H9 (cell line): ENCODE measurements at regions not wholly inside any gene's neighbourhood (a gene's known extent, or its start where the extent isn't known, plus 50 kb on each side); places are given as distances from the start of the nearest gene placed in this dataset.

Experiments used
- DNase-seq: peaks from one replicate; pipeline ENCODE4 v3.0.0-alpha.2; 2017
- H2AFZ ChIP-seq: one replicate; pipeline ENCODE4 v1.6.1; 2013; ENCODE audit warnings: mild to moderate bottlenecking, low read length, control low read depth, moderate library complexity
- H2AK5ac ChIP-seq: 2 replicates; pipeline ENCODE4 v1.6.1; 2013; ENCODE audit warnings: low read length, control low read depth, mixed read lengths; ENCODE audit not compliant: insufficient read length
- H2BK120ac ChIP-seq: one replicate; pipeline ENCODE4 v1.6.1; 2013; ENCODE audit warnings: low read depth, mild to moderate bottlenecking, low read length, control low read depth, inconsistent platforms; ENCODE audit not compliant: poor library complexity, severe bottlenecking
- H2BK12ac ChIP-seq: 2 replicates; pipeline ENCODE4 v1.6.1; 2013; ENCODE audit warnings: low read length, control low read depth, mixed read lengths, low read depth; ENCODE audit not compliant: insufficient read length
- H2BK15ac ChIP-seq: 2 replicates; pipeline ENCODE4 v1.6.1; 2013; ENCODE audit warnings: low read depth, low read length, control low read depth
- H2BK20ac ChIP-seq: one replicate; pipeline ENCODE4 v1.6.1; 2013; ENCODE audit warnings: low read depth, mild to moderate bottlenecking, low read length, control low read depth, inconsistent platforms; ENCODE audit not compliant: poor library complexity, severe bottlenecking
- H2BK5ac ChIP-seq: 2 replicates; pipeline ENCODE4 v1.6.1; 2013; ENCODE audit warnings: low read length, control low read depth, mixed read lengths; ENCODE audit not compliant: insufficient read length
- H3K14ac ChIP-seq: 2 replicates; pipeline ENCODE4 v1.6.1; 2013; ENCODE audit warnings: low read length, control low read depth; ENCODE audit not compliant: insufficient read depth
- H3K18ac ChIP-seq: 2 replicates; pipeline ENCODE4 v1.6.1; 2013; ENCODE audit warnings: low read depth, mild to moderate bottlenecking, mixed read lengths, low read length, control low read depth; ENCODE audit not compliant: insufficient read length
- H3K23ac ChIP-seq: 2 replicates; pipeline ENCODE4 v1.6.1; 2013; ENCODE audit warnings: low read length, control low read depth, mixed read lengths, low read depth; ENCODE audit not compliant: insufficient read length
- H3K23me2 ChIP-seq: 2 replicates; pipeline ENCODE4 v1.6.1; 2013; ENCODE audit warnings: low read depth, mild to moderate bottlenecking, mixed read lengths, low read length, control low read depth; ENCODE audit not compliant: insufficient read length, poor library complexity, severe bottlenecking
- H3K27ac ChIP-seq: 2 replicates; pipeline ENCODE4 v1.5.1; 2013; ENCODE audit warnings: low read length, control low read depth, mixed read lengths, low read depth; ENCODE audit not compliant: insufficient read length
- H3K27me3 ChIP-seq: 2 replicates; pipeline ENCODE4 v1.6.1; 2013; ENCODE audit warnings: low read length, control low read depth, inconsistent platforms; ENCODE audit not compliant: insufficient read depth
- H3K4ac ChIP-seq: 2 replicates; pipeline ENCODE4 v1.6.1; 2013; ENCODE audit warnings: low read depth, mild to moderate bottlenecking, control low read depth, inconsistent platforms, low read length, moderate library complexity
- H3K4me1 ChIP-seq: 2 replicates; pipeline ENCODE4 v1.6.1; 2013; ENCODE audit warnings: low read length, control low read depth, inconsistent platforms; ENCODE audit not compliant: insufficient read depth
- H3K4me2 ChIP-seq: 2 replicates; pipeline ENCODE4 v1.6.1; 2013; ENCODE audit warnings: low read length, control low read depth, mixed read lengths; ENCODE audit not compliant: insufficient read length, insufficient read depth
- H3K56ac ChIP-seq: 2 replicates; pipeline ENCODE4 v1.6.1; 2013; ENCODE audit warnings: low read depth, mild to moderate bottlenecking, mixed read lengths, low read length, control low read depth; ENCODE audit not compliant: insufficient read length
- H3K79me1 ChIP-seq: 2 replicates; pipeline ENCODE4 v1.6.1; 2013; ENCODE audit warnings: low read depth, mild to moderate bottlenecking, moderate library complexity, low read length, control low read depth, inconsistent platforms; ENCODE audit not compliant: insufficient read depth, poor library complexity, severe bottlenecking
- H3K79me2 ChIP-seq: 2 replicates; pipeline ENCODE4 v1.6.1; 2013; ENCODE audit warnings: low read length, control low read depth, inconsistent platforms; ENCODE audit not compliant: insufficient read depth
- H3K9ac ChIP-seq: 2 replicates; pipeline ENCODE4 v1.6.1; 2013; ENCODE audit warnings: low read length, control low read depth, mixed read lengths; ENCODE audit not compliant: insufficient read length; ENCODE audit errors: extremely low read depth
- H3K9me3 ChIP-seq: one replicate; pipeline ENCODE4 v1.6.1; 2013; ENCODE audit warnings: low read depth, low read length, inconsistent platforms; ENCODE audit not compliant: control insufficient read depth
- H3T11ph ChIP-seq: one replicate; pipeline ENCODE4 v1.6.1; 2013; ENCODE audit warnings: mild to moderate bottlenecking, low read length, control low read depth, inconsistent platforms
- H4K20me1 ChIP-seq: one replicate; pipeline ENCODE4 v1.6.1; 2013; ENCODE audit not compliant: control insufficient read depth, insufficient read length, insufficient read depth
- H4K5ac ChIP-seq: 2 replicates; pipeline ENCODE4 v1.6.1; 2013; ENCODE audit warnings: low read depth, mild to moderate bottlenecking, mixed read lengths, low read length, control low read depth; ENCODE audit not compliant: insufficient read length
- H4K8ac ChIP-seq: replicated peaks from 2 replicates; pipeline ENCODE4 v1.6.1; 2013; ENCODE audit warnings: low read length, control low read depth, mixed read lengths, low read depth; ENCODE audit not compliant: insufficient read length
- H4K91ac ChIP-seq: 2 replicates; pipeline ENCODE4 v1.6.1; 2013; ENCODE audit warnings: low read depth, mild to moderate bottlenecking, moderate library complexity, mixed read lengths, low read length, control low read depth; ENCODE audit not compliant: insufficient read length
- H3K27ac Mint-ChIP-seq, 3 experiments: 2 replicates in 2 of 3; 3 replicates in 1 of 3; pipeline ENCODE4 v1.8.0; 2020 to 2021; ENCODE audit warnings: mixed read lengths in 3 of 3, mild to moderate bottlenecking in 1 of 3, moderate library complexity in 1 of 3
- H3K27me3 Mint-ChIP-seq: 2 replicates; pipeline ENCODE4 v1.8.0; 2021; ENCODE audit warnings: low read depth, mild to moderate bottlenecking, moderate library complexity, mixed read lengths
- H3K36me3 Mint-ChIP-seq, 3 experiments: 2 replicates in 2 of 3; 3 replicates in 1 of 3; pipeline ENCODE4 v1.8.0; 2020 to 2021; ENCODE audit warnings: low read depth in 3 of 3, mixed read lengths in 3 of 3; ENCODE audit not compliant: insufficient read depth in 1 of 3
- H3K4me1 Mint-ChIP-seq, 2 experiments: 2 replicates each; pipeline ENCODE4 v1.8.0; 2020; ENCODE audit warnings: mixed read lengths in 2 of 2
- H3K4me3 Mint-ChIP-seq, 2 experiments: 2 replicates in 1 of 2; 3 replicates in 1 of 2; pipeline ENCODE4 v1.8.0; 2020 to 2021; ENCODE audit warnings: mild to moderate bottlenecking in 2 of 2, mixed read lengths in 2 of 2, moderate library complexity in 1 of 2
- H3K9me3 Mint-ChIP-seq, 2 experiments: 2 replicates in 1 of 2; 3 replicates in 1 of 2; pipeline ENCODE4 v1.8.0; 2020; ENCODE audit warnings: mild to moderate bottlenecking in 2 of 2, mixed read lengths in 2 of 2, moderate library complexity in 1 of 2
- TF ChIP-seq, protein P1 (sequence below): fragments of 200-600 bp; sonication (generic); conservative IDR thresholded peaks from 3 replicates; pipeline ENCODE4 v1.8.0; 2021; ENCODE audit warnings: antibody characterized with exemption, mild to moderate bottlenecking

DNA sequence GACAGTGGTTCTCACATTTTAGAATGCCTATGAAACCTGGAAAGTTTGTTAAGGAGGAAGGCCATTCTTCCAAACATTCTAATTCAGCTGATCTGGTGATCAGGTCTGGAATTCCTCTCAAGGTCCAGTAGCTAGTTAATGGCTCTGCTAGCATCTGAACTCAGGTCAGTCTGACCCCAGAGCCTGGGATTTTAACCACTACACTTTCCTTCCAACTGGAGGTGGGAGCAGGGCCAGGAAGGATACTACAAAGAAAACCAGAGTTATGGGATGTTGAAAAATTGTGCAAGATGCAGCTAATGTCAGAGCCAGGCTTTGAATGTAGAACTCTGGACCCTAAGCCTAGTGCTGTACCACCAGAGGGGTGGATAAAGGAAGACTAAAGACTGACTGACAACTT, 73.6 kb upstream of the NID2 start:
- Histone ChIP-seq H3K9ac (no peak overlapping the region), H4K91ac (no peak overlapping the region), H3K27ac (no peak overlapping the region), H3K56ac (no peak overlapping the region), H2BK20ac (no peak overlapping the region), H3K23me2 (no peaks in the 10 kb centered on the region), H2AK5ac (no peak overlapping the region), H4K5ac (no peak overlapping the region), H4K20me1 (no peaks in the 10 kb centered on the region), H3K79me2 (no peaks in the 10 kb centered on the region), H3K9me3 (no peaks in the 10 kb centered on the region), H2BK12ac (no peak overlapping the region), H2AFZ (no peak overlapping the region), H3K4me1 (no peaks in the 10 kb centered on the region), H3K79me1 (no peaks in the 10 kb centered on the region), H3K23ac (no peak overlapping the region), H3K14ac (no peak overlapping the region), H3K4ac (no peak overlapping the region), H2BK120ac (no peak overlapping the region), H4K8ac (no peak overlapping the region), H2BK5ac (no peak overlapping the region), H2BK15ac (no peak overlapping the region), H3T11ph (no peak overlapping the region), H3K27me3 (no peaks in the 10 kb centered on the region), H3K4me2 (no peak overlapping the region), H3K18ac (no peak overlapping the region)
- H3K4me1 Mint-ChIP-seq = no peaks in the 10 kb centered on the region
- TF ChIP-seq, protein P1, sequence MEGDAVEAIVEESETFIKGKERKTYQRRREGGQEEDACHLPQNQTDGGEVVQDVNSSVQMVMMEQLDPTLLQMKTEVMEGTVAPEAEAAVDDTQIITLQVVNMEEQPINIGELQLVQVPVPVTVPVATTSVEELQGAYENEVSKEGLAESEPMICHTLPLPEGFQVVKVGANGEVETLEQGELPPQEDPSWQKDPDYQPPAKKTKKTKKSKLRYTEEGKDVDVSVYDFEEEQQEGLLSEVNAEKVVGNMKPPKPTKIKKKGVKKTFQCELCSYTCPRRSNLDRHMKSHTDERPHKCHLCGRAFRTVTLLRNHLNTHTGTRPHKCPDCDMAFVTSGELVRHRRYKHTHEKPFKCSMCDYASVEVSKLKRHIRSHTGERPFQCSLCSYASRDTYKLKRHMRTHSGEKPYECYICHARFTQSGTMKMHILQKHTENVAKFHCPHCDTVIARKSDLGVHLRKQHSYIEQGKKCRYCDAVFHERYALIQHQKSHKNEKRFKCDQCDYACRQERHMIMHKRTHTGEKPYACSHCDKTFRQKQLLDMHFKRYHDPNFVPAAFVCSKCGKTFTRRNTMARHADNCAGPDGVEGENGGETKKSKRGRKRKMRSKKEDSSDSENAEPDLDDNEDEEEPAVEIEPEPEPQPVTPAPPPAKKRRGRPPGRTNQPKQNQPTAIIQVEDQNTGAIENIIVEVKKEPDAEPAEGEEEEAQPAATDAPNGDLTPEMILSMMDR = no peak
- H3K27ac Mint-ChIP-seq = no peak overlapping the region
- no peak overlapping the region for H3K4me3 Mint-ChIP-seq
- H3K36me3 Mint-ChIP-seq = peaks cover 0 to 2% (median 2%) of the 10 kb centered on the region in 3 experiments; a peak in 3 of 7 replicates
- no peak for DNase-seq
- H3K27me3 Mint-ChIP-seq = no peaks in the 10 kb centered on the region
- H3K9me3 Mint-ChIP-seq = peaks cover 16 to 21% of the 10 kb centered on the region in 2 experiments
